Activated naive CD4-positive, alpha-beta T cell treated with anti-CD3 and anti-CD28 coated beads, Interleukin-2, amount 10 ng/mL, durations not matched to agents 7 days and 5 days (primary cell): ENCODE measurements at regions not wholly inside any gene's neighbourhood (a gene's known extent, or its start where the extent isn't known, plus 50 kb on each side); places are given as distances from the start of the nearest gene placed in this dataset.

Source experiments
- CTCF ChIA-PET: fragments of 350-600 bp; sonication (Branson Sonifier 250); formaldehyde crosslinking; loops from one replicate; lab custom pipeline; 2021; ENCODE audit warnings: antibody characterized with exemption; lab: Charles Lee
- DNase-seq: peaks from one replicate; pipeline ENCODE4 v3.0.0-alpha.2; 2020
- H3K27ac Mint-ChIP-seq: one replicate; pipeline ENCODE4 v1.8.0; 2021; ENCODE audit warnings: mild to moderate bottlenecking, moderate library complexity, mixed read lengths
- H3K27me3 Mint-ChIP-seq: one replicate; pipeline ENCODE4 v1.8.0; 2021; ENCODE audit warnings: mild to moderate bottlenecking, mixed read lengths
- H3K36me3 Mint-ChIP-seq: one replicate; pipeline ENCODE4 v1.8.0; 2021; ENCODE audit warnings: mixed read lengths
- H3K4me1 Mint-ChIP-seq: one replicate; pipeline ENCODE4 v1.8.0; 2021; ENCODE audit warnings: mixed read lengths
- H3K4me3 Mint-ChIP-seq: one replicate; pipeline ENCODE4 v1.8.0; 2021; ENCODE audit warnings: mild to moderate bottlenecking, moderate library complexity, mixed read lengths
- H3K9me3 Mint-ChIP-seq: one replicate; pipeline ENCODE4 v1.8.0; 2021; ENCODE audit warnings: mixed read lengths

- Mint-ChIP-seq H3K4me3 (no peak overlapping the region), H3K36me3 (no peaks in the 10 kb centered on the region), H3K27me3 (no peaks in the 10 kb centered on the region), H3K4me1 (no peaks in the 10 kb centered on the region), H3K9me3 (no peaks in the 10 kb centered on the region), H3K27ac (no peak overlapping the region)
- CTCF ChIA-PET, result interaction anchor here (0.9 kb wide), 1 partner anchor 372 kb away, joined by 3 read pairs; no protein-coding TSS in a partner anchor
- no peak for DNase-seq
These were observed 593.0 kb upstream of the ID2 start for GRCh38 chr2:8088810-8089209.

DNA sequence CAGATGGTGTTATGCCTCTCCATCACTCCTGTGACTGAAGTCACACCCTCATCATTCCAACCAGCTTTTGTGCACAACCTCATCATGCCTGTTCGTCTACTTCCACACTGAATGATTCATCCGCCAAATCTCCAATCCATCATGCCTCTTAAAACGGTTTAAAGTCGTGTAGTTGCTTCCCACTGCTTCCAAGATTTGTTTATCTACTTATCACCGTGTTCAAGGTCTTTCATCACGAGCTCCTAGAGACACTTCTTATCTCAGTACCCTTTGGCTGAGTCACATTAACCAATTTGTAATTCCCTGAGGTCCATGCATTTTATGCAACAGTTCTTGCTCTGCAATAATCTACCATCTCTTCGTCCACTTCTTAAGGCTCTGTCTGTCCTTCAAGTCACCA is 592.3 kb upstream of the ID2 start:
- Mint-ChIP-seq H3K27ac (no peak overlapping the region), H3K27me3 (no peaks in the 10 kb centered on the region), H3K36me3 (no peaks in the 10 kb centered on the region), H3K4me3 (no peak overlapping the region), H3K4me1 (no peaks in the 10 kb centered on the region), H3K9me3 (no peaks in the 10 kb centered on the region)
- CTCF ChIA-PET, result no interaction called here
- DNase-seq, result no peak

DNA sequence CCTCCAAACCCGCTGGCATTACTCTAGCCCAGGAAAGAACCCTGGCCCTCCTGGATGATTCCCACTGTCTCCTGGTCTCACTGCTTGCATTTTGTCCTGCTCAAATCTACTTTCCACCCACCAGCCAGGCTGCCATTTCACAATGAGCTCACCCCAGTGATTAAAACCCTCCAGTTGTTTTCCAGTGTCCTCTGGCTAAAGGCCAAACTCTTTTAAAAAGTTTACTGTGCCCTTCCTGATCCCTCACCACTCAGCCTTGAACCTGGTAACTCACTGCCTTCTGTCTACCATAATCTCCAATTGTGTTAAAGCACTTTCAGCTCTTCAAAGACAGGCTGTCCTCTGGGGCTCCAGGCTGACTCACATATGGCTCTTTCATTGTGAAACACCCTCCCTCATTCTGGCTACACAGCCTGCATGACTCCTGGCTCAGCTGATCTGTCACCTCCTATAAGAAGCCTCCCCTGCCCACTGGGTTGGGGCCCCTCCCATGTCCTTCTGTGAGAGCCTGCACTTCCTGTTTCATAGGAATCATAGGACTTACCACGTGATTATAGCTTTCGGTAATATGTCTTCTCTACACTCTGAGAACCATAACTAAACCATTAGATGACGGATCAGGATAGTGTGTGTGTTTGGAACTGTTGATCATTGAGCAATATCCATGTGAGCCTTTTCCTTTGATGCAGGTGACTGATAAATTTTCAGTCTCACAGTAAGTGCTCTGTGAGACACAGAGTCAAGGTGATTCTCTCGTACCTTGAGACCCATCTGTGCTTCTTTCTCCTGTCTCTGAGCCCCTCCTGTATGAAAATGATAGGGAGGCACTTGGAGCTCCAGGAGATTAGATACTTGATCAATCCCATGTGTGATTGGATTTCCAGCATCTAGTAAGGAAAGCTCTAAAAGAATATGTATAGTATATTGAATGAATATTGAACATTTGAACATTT is 590.8 kb upstream of the ID2 start:
- Mint-ChIP-seq H3K4me1 (no peaks in the 10 kb centered on the region), H3K36me3 (no peaks in the 10 kb centered on the region), H3K27ac (no peak overlapping the region), H3K9me3 (no peaks in the 10 kb centered on the region), H3K27me3 (no peaks in the 10 kb centered on the region), H3K4me3 (no peak overlapping the region)
- DNase-seq, result peak; percentile 45
- CTCF ChIA-PET, result no interaction called here

DNA sequence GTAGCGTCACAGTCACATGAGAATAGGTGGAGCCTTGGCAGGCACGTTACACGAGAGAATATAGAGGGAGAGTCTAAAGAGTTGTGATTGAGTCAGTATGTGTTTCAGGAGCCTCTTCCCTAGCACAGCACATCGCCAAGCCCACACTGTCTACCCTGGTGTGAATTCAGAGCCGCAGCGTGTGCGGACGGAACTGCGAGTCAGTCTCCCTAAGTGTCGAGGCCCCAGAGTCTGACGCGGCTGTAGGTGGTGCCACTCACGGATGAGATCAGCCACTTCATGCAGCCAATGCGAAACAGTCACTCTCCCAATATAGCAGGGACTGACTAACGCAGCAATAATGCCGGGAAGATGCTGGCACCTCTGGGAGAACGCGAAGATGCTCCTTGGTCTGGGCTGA is 587.3 kb upstream of the ID2 start:
- H3K27me3 Mint-ChIP-seq, result no peaks in the 10 kb centered on the region
- no peaks in the 10 kb centered on the region for H3K4me1 Mint-ChIP-seq
- no peak for DNase-seq
- CTCF ChIA-PET, result no interaction called here
- no peak overlapping the region for H3K27ac Mint-ChIP-seq
- H3K4me3 Mint-ChIP-seq, result no peak overlapping the region
- H3K36me3 Mint-ChIP-seq, result no peaks in the 10 kb centered on the region
- no peaks in the 10 kb centered on the region for H3K9me3 Mint-ChIP-seq

- Mint-ChIP-seq H3K4me3 (no peak overlapping the region), H3K27me3 (no peaks in the 10 kb centered on the region), H3K36me3 (no peaks in the 10 kb centered on the region), H3K27ac (no peak overlapping the region), H3K4me1 (no peaks in the 10 kb centered on the region), H3K9me3 (no peaks in the 10 kb centered on the region)
- CTCF ChIA-PET, result no interaction called here
- no peak for DNase-seq
These were observed 585.9 kb upstream of the ID2 start for GRCh38 chr2:8095978-8096377.

DNA sequence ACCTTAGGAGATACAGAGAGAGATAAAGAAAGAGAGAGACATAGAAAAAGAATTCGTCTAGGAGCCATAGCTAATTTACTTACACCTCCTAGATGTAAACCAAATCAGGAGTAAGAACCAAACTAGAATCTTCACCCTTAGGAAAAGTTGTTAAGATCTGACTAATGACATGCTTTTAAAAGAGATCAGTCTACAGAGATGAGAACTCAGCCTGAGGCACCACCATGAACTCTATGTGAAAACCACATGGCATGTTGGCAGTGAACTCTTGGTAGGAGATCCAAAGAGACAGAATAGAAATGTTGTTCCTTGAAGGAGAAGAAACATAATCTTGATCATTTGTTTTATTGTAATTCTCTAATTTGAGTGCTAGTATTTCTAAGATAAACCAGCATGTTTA is 585.4 kb upstream of the ID2 start:
- Mint-ChIP-seq H3K9me3 (no peaks in the 10 kb centered on the region), H3K4me1 (no peaks in the 10 kb centered on the region), H3K36me3 (no peaks in the 10 kb centered on the region), H3K4me3 (no peak overlapping the region), H3K27ac (no peak overlapping the region), H3K27me3 (no peaks in the 10 kb centered on the region)
- DNase-seq, result no peak
- CTCF ChIA-PET, result interaction anchor here (1.3 kb wide), 1 partner anchor 9 kb away, joined by 3 read pairs; no protein-coding TSS in a partner anchor

- CTCF ChIA-PET, result no interaction called here
- no peak overlapping the region for H3K27ac Mint-ChIP-seq
- no peak for DNase-seq
- no peak overlapping the region for H3K4me3 Mint-ChIP-seq
- no peaks in the 10 kb centered on the region for H3K36me3 Mint-ChIP-seq
- no peaks in the 10 kb centered on the region for H3K9me3 Mint-ChIP-seq
- H3K4me1 Mint-ChIP-seq, result no peaks in the 10 kb centered on the region
- no peaks in the 10 kb centered on the region for H3K27me3 Mint-ChIP-seq
These were observed 583.2 kb upstream of the ID2 start for GRCh38 chr2:8098476-8099266.

GRCh38 chr2:8099267-8099582 is 582.6 kb upstream of the ID2 start:
- no peak overlapping the region for H3K27ac Mint-ChIP-seq
- no peaks in the 10 kb centered on the region for H3K4me1 Mint-ChIP-seq
- no peak for DNase-seq
- H3K4me3 Mint-ChIP-seq, result no peak overlapping the region
- H3K27me3 Mint-ChIP-seq, result no peaks in the 10 kb centered on the region
- H3K9me3 Mint-ChIP-seq, result no peaks in the 10 kb centered on the region
- no peaks in the 10 kb centered on the region for H3K36me3 Mint-ChIP-seq
- CTCF ChIA-PET, result no interaction called here

DNA sequence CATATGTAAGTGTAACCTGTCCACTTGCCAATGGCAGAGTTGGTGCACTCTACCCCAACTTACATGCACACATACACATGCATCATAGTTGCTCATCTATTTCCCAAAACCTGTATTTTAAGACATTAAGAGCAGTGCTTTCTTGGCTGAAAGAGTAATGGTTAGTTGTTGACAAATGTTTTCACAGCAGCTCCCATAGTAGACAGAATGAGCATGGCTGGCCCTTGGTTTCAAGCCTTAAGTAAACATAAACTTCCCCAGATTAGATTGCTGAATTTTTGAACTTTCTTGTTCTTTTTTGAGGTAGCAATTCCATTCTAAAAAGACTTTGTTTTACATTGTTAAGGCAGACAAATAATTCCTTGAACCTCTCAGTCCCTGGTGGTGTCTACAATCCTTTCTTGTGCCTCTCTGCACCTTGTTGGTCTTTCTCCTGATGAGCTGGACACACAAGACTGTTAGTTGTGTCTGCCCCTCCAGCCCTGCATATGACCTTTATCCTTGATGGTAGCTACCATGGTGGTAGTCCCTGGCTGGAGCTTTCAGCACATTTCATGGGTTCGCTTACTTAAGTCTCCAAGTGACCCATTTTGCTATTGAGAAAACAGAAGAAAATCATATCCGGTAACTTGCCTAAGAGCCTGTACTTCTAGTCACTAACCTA is 580.1 kb upstream of the ID2 start:
- Mint-ChIP-seq H3K36me3 (no peaks in the 10 kb centered on the region), H3K9me3 (no peaks in the 10 kb centered on the region), H3K4me1 (no peaks in the 10 kb centered on the region), H3K27me3 (peaks cover 10% of the 10 kb centered on the region), H3K27ac (no peak overlapping the region), H3K4me3 (no peak overlapping the region)
- CTCF ChIA-PET, result no interaction called here
- DNase-seq, result no peak

DNA sequence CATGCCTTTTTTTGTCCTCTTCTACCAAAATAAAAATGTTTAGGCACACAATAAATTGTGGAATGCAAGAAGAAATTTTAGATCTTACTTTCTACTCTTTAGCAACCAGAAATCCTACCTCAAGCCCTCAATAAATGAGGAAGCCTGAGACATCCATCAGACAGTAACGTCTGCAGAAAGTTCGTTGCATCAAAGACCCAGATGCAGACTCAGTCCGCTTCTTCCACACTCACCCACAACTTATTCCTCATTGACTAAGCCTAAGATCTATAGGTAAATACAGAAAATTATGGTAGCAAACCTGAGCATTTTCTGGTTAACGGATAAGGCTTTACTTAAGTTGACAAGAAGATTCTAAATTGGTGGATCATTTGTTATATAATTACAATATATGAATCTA is 579.4 kb upstream of the ID2 start:
- H3K4me3 Mint-ChIP-seq, result no peak overlapping the region
- H3K27ac Mint-ChIP-seq, result no peak overlapping the region
- peaks cover 10% of the 10 kb centered on the region for H3K27me3 Mint-ChIP-seq
- CTCF ChIA-PET, result no interaction called here
- DNase-seq, result no peak
- H3K4me1 Mint-ChIP-seq, result peaks cover 1% of the 10 kb centered on the region
- H3K36me3 Mint-ChIP-seq, result no peaks in the 10 kb centered on the region
- no peaks in the 10 kb centered on the region for H3K9me3 Mint-ChIP-seq

GRCh38 chr2:8103085-8103708 is 578.7 kb upstream of the ID2 start:
- Mint-ChIP-seq H3K27ac (no peak overlapping the region), H3K27me3 (peaks cover 10% of the 10 kb centered on the region), H3K4me3 (no peak overlapping the region), H3K4me1 (peaks cover 6% of the 10 kb centered on the region), H3K9me3 (no peaks in the 10 kb centered on the region), H3K36me3 (no peaks in the 10 kb centered on the region)
- CTCF ChIA-PET, result no interaction called here
- no peak for DNase-seq

DNA sequence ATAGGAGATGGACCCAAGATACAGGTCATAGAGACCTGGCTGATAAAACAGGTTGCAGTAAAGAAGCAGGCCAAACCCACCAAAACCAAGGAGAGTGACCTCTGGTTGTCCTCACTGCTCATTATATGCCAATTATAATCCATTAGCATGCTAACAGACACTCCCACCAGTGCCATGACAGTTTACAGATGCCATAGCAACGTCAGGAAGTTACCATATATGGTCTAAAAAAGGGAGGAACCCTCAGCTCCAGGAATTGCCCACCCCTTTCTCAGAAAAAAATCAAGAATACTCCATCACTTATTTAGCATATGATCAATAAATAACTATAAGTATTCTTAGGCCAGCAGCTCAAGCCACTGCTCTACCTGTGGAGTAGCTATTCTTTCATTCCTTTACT is 574.7 kb upstream of the ID2 start:
- CTCF ChIA-PET, result no interaction called here
- Mint-ChIP-seq H3K36me3 (no peaks in the 10 kb centered on the region), H3K9me3 (no peaks in the 10 kb centered on the region), H3K27ac (no peak overlapping the region), H3K4me3 (no peak overlapping the region), H3K27me3 (peaks cover 13% of the 10 kb centered on the region), H3K4me1 (peaks cover 6% of the 10 kb centered on the region)
- no peak for DNase-seq

- CTCF ChIA-PET, result interaction anchor here (1.0 kb wide), 1 partner anchor 573 kb away, joined by 4 read pairs; no protein-coding TSS in a partner anchor
- no peaks in the 10 kb centered on the region for H3K36me3 Mint-ChIP-seq
- H3K4me1 Mint-ChIP-seq, result peaks cover 6% of the 10 kb centered on the region
- H3K27ac Mint-ChIP-seq, result no peak overlapping the region
- H3K9me3 Mint-ChIP-seq, result no peaks in the 10 kb centered on the region
- peaks cover 13% of the 10 kb centered on the region for H3K27me3 Mint-ChIP-seq
- no peak overlapping the region for H3K4me3 Mint-ChIP-seq
- no peak for DNase-seq
These were observed 574.1 kb upstream of the ID2 start for GRCh38 chr2:8107621-8108378.
